Activated T-helper 1 cell treated with anti-CD3 and anti-CD28 coated beads, Interleukin-12 subunit alpha, Interleukin-12 subunit beta, Interleukin-2, Interleukin-4 antibody, amounts not matched to agents 30 ng/mL and 10 ng/mL and 1 ng/mL, durations not matched to agents 14 hours and 24 hours and 36 hours (primary cell): ENCODE measurements at regions not wholly inside any gene's neighbourhood (a gene's known extent, or its start where the extent isn't known, plus 50 kb on each side); places are given as distances from the start of the nearest gene placed in this dataset.

Experiments
- DNase-seq: peaks from one replicate; pipeline ENCODE4 v3.0.0; 2021; ENCODE audit warnings: low spot score
- H3K27ac Mint-ChIP-seq: one replicate; pipeline ENCODE4 v1.8.0; 2021; ENCODE audit warnings: mild to moderate bottlenecking, mixed read lengths
- H3K27me3 Mint-ChIP-seq: one replicate; pipeline ENCODE4 v1.8.0; 2022; ENCODE audit warnings: mild to moderate bottlenecking, moderate library complexity, mixed read lengths; ENCODE audit not compliant: insufficient read depth
- H3K36me3 Mint-ChIP-seq: one replicate; pipeline ENCODE4 v1.8.0; 2021; ENCODE audit warnings: low read depth, mixed read lengths
- H3K4me1 Mint-ChIP-seq: one replicate; pipeline ENCODE4 v1.8.0; 2021; ENCODE audit warnings: low read depth, mixed read lengths
- H3K4me3 Mint-ChIP-seq: one replicate; pipeline ENCODE4 v1.8.0; 2021; ENCODE audit warnings: mild to moderate bottlenecking, moderate library complexity, mixed read lengths
- H3K9me3 Mint-ChIP-seq: one replicate; pipeline ENCODE4 v1.8.0; 2021; ENCODE audit warnings: mixed read lengths
- intact Hi-C: fragments of 100-400 bp; cut with micrococcal nuclease; formaldehyde crosslinking; loops from one replicate; pipeline ENCODE4 v1.15.1; 2024

DNA sequence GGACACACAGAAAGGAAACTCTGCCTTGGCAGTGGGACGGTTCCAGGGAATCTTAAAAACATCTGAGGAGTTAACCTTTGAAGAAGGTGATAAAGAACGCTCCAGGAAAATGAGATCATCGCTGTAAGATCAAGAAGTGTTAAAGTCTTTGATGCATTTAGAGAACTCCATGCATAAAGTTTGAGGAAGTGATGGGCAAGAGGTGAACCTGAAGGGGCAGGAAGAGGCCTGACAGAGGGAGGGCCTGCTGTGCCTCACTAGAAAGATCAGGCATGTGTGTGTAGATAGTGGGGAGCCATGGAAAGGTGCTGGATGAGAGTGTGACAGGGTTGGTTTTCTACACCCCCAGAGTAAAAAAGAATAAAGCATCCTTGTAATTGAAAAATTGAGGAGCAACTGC is 889.2 kb downstream of the MCTP2 start:
- no peak for DNase-seq
- intact Hi-C loops, result no loop called here
- Mint-ChIP-seq H3K27me3 (no peaks in the 10 kb centered on the region), H3K4me1 (no peaks in the 10 kb centered on the region), H3K4me3 (no peak overlapping the region), H3K27ac (no peak overlapping the region), H3K36me3 (no peaks in the 10 kb centered on the region), H3K9me3 (no peaks in the 10 kb centered on the region)

DNA sequence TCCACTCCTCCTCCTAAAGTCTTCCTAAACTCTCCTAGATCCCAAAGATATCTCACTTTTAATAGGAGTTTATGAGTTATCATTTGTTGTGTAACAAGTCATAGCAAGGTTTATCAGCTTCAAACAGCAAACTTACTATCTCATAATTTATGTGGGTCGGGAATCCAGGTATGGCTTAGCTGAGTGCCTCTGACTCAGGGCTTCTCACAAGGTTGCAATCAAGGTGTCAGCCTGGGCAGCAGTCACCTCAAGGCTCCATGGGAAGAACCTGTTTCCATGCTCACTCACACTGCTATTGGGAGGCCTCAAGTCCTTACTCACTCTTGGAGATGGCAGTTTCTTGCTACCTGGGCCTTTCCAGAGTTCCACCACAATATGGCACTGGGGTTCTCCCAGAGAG is 889.8 kb downstream of the MCTP2 start:
- no peaks in the 10 kb centered on the region for H3K27me3 Mint-ChIP-seq
- no peaks in the 10 kb centered on the region for H3K36me3 Mint-ChIP-seq
- intact Hi-C loops, result no loop called here
- DNase-seq, result no peak
- no peaks in the 10 kb centered on the region for H3K9me3 Mint-ChIP-seq
- H3K27ac Mint-ChIP-seq, result no peak overlapping the region
- no peak overlapping the region for H3K4me3 Mint-ChIP-seq
- H3K4me1 Mint-ChIP-seq, result no peaks in the 10 kb centered on the region

DNA sequence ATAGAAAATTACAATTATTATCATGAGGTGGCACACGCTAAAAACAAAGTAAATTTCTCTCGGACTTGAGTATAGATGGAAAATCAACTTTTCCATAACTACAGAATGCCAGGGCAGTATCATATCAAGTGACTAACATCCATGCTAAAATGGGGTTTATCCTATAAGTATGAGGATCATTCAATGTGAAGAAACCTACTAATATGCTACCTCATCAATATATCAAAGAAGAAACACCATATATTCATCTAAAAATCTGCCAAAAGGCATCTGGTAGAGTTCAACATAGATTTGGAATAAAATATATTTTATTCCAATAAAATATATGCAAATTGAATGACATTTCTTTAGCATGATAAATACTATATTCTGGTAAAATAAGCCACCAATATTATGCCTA is 894.4 kb downstream of the MCTP2 start:
- H3K9me3 Mint-ChIP-seq, result no peaks in the 10 kb centered on the region
- H3K4me3 Mint-ChIP-seq, result no peak overlapping the region
- no peak for DNase-seq
- no peaks in the 10 kb centered on the region for H3K36me3 Mint-ChIP-seq
- no peaks in the 10 kb centered on the region for H3K27me3 Mint-ChIP-seq
- H3K4me1 Mint-ChIP-seq, result no peaks in the 10 kb centered on the region
- no peak overlapping the region for H3K27ac Mint-ChIP-seq
- intact Hi-C loops, result no loop called here

DNA sequence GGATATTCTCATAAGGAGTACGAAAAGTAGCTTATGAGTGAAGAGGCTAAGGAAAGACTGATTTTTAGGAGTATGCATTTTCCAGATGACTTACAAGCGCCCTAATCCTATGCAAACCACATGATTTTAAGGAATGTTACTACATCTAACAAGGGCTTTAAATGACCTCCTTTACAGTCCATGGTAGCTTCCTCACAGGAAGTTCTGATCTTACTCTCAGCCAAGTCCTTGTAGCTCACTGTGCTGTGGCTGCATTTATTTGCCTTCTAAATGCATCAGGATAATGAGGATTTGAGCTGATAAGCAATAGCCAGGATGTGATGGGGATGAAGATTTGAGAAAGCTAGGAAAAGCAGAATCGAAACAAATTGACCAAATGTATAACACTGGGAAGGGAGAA is 896.0 kb downstream of the MCTP2 start:
- intact Hi-C loops, result no loop called here
- no peaks in the 10 kb centered on the region for H3K36me3 Mint-ChIP-seq
- H3K9me3 Mint-ChIP-seq, result no peaks in the 10 kb centered on the region

DNA sequence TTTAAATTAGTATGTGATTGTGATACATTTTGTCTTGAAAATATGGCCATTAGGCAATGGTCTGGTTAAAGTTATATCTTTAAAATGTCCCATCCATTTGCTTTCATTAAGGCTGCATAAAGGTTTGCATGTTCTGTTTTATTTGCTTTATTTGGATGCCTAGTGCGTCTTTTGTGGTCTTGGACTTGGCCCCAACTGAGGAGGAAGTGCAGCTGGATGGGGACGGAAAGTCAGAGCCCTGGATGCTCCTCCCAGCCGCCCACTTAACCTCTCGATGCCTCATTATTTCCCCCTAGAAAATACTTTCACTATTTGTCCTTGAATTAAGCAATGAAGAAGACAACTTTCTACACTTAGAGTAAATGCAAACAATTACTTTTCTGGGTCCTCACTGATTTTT is 898.2 kb downstream of the MCTP2 start:
- no peak overlapping the region for H3K27ac Mint-ChIP-seq
- no peaks in the 10 kb centered on the region for H3K4me1 Mint-ChIP-seq
- intact Hi-C loops, result no loop called here
- no peaks in the 10 kb centered on the region for H3K9me3 Mint-ChIP-seq
- no peak overlapping the region for H3K4me3 Mint-ChIP-seq
- H3K36me3 Mint-ChIP-seq, result no peaks in the 10 kb centered on the region
- no peaks in the 10 kb centered on the region for H3K27me3 Mint-ChIP-seq
- no peak for DNase-seq

More for the DNA sequence above, 896.0 kb downstream of the MCTP2 start:
- no peak for DNase-seq
- Mint-ChIP-seq H3K27ac (no peak overlapping the region), H3K4me3 (no peak overlapping the region), H3K27me3 (no peaks in the 10 kb centered on the region), H3K4me1 (no peaks in the 10 kb centered on the region)

DNA sequence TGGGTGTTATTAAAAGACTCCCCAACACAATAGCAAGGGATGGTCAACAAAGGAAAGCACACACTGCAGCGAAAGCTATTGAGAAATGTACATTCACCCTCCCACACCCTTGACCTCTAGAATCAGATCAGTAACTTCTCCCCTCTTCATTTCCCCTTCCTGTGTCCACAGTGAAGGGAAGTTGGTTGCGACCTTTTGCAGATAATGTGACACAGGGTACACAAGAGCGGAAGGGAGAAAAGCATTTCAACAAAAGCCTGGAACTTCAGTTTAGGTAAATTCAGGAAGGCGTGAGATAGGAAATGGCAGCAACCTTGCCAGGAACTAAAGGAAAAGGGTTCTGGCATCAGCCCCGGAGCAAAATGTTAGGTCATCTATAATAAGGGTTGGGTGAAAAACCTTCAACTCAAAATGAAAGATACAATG is 899.8 kb downstream of the MCTP2 start:
- no peaks in the 10 kb centered on the region for H3K36me3 Mint-ChIP-seq
- H3K4me3 Mint-ChIP-seq, result no peak overlapping the region
- no peaks in the 10 kb centered on the region for H3K4me1 Mint-ChIP-seq
- no peak overlapping the region for H3K27ac Mint-ChIP-seq
- intact Hi-C loops, result no loop called here
- no peaks in the 10 kb centered on the region for H3K27me3 Mint-ChIP-seq
- H3K9me3 Mint-ChIP-seq, result no peaks in the 10 kb centered on the region
- no peak for DNase-seq

DNA sequence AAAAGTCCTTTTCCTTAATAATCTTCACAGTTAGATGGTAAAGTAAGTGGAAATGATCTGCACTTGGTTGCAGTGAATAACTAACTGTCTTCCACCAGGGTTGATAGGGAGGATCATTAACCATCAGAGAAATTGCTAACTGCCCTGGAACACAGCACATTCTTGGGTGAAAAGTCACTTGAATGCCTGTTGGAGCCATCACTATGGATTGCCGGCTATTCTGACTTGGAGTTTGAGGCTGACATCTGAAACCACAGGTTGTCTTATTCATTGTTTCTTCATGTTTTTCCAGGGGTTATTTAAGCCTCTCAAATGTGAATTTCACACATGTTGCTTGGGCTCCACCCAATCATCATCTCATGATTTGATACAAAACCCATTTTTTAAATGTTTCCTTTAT is 901.4 kb downstream of the MCTP2 start:
- Mint-ChIP-seq H3K9me3 (no peaks in the 10 kb centered on the region), H3K36me3 (no peaks in the 10 kb centered on the region), H3K4me1 (no peaks in the 10 kb centered on the region), H3K27ac (no peak overlapping the region), H3K27me3 (no peaks in the 10 kb centered on the region), H3K4me3 (no peak overlapping the region)
- no peak for DNase-seq
- intact Hi-C loops, result no loop called here

DNA sequence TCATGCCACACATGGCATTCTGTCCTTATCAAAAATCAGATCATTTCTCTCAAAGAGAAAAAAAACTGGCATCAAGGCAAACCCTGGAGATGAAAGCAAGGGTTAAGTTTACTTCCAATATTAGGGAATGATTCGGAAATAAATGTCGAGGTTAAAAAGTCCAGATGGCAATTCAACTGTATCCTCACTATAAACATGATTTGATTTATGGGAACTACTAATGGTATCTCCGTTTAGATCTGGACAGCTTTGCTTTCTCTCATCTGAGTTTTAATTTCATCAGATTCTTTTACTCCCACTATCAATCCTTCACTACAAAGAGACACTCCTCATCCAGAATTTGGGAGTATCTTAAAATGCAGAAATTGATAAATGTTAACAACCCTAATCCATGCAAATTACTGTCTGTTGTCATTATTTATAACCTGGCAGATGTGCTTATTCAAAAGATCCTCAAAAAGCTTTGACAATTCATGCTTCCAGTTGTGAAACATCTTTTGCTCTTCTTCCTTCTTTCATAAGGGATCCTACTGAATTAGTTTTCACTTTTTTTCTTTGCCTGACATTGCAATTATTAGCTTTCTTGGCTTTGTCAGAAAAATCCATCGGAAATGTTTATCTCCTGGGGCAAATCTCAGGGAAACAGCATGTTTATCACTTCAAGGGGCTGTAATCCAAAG is 903.2 kb downstream of the MCTP2 start:
- Mint-ChIP-seq H3K4me3 (no peak overlapping the region), H3K4me1 (no peaks in the 10 kb centered on the region), H3K36me3 (no peaks in the 10 kb centered on the region), H3K9me3 (no peaks in the 10 kb centered on the region), H3K27me3 (no peaks in the 10 kb centered on the region), H3K27ac (no peak overlapping the region)
- intact Hi-C loops, result no loop called here
- DNase-seq, result no peak

DNA sequence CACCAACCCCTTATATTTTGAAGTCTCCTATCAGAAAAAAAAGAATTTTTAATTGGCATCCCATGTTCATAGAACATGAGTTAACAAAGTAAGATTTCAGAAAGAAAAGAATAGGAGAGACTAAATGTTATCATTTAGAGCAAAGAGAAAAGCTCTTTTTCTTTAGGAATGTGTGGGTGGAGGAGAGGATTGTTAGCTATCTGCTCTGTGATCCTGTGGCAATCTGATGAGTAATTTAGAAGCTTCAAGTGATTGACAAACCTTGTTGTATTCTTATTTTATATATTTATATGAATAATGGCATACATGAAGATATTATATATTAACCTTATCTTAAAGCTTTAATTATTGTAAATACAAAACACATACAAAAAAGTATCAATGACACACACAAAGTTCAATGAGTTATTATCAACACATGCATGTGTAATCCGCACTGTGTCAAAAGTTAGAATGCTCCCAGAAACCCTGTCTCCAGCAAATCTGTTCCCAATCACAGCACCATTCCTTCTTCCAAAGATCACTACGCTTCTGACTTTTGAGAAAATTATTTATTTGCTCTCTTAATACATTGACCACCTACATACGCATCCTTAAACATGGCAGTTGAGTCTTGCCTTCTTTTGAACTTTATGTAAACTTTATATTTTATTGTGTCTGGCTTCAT is 907.4 kb downstream of the MCTP2 start:
- Mint-ChIP-seq H3K27me3 (no peaks in the 10 kb centered on the region), H3K4me1 (no peaks in the 10 kb centered on the region), H3K36me3 (no peaks in the 10 kb centered on the region), H3K4me3 (no peak overlapping the region), H3K9me3 (no peaks in the 10 kb centered on the region), H3K27ac (no peak overlapping the region)
- DNase-seq, result no peak
- intact Hi-C loops, result no loop called here

DNA sequence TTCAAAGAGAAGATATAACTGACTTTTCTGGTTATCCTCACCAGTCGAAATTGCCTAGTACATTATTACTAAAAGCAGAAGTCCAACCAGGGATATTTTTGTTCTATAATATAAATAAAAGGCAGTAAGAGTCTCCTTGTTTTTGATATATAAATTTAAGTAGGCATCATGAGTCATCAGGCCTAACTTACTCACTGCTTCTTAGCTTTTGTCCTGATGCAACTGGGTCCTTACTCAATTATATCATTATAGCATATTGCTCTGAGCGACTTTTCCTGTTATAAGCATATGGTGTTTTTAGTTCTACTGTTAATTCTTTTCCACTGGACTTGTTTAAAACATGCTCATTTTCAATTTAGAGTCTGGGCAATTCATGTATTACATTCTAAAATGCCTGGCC is 910.1 kb downstream of the MCTP2 start:
- H3K4me1 Mint-ChIP-seq, result no peaks in the 10 kb centered on the region
- no peak overlapping the region for H3K4me3 Mint-ChIP-seq
- DNase-seq, result no peak

DNA sequence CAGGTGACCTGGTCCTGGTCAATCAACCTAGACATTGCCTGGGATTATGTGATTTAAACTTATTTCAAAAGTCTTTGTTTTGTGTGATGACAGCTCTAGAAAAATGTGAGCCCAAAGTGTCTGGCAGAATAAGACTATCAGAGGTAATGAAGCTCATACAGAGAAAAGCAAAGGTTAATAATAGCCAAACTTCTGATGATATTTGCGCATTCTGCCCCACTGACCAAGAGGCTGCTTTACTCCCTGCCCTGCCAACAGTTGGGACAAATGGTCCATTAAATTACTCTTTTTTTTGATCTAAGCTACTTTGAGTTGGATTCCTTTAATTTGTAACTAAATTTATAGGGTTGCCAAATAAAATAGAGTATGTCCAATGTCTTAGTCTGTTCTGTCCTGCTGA is 911.2 kb downstream of the MCTP2 start:
- Mint-ChIP-seq H3K36me3 (no peaks in the 10 kb centered on the region), H3K9me3 (no peaks in the 10 kb centered on the region), H3K4me3 (no peak overlapping the region), H3K4me1 (no peaks in the 10 kb centered on the region), H3K27me3 (no peaks in the 10 kb centered on the region), H3K27ac (no peak overlapping the region)
- DNase-seq, result no peak
- intact Hi-C loops, result no loop called here

More for the DNA sequence above, 910.1 kb downstream of the MCTP2 start:
- H3K27me3 Mint-ChIP-seq, result no peaks in the 10 kb centered on the region
- H3K36me3 Mint-ChIP-seq, result no peaks in the 10 kb centered on the region
- H3K9me3 Mint-ChIP-seq, result no peaks in the 10 kb centered on the region
- intact Hi-C loops, result no loop called here
- H3K27ac Mint-ChIP-seq, result no peak overlapping the region

DNA sequence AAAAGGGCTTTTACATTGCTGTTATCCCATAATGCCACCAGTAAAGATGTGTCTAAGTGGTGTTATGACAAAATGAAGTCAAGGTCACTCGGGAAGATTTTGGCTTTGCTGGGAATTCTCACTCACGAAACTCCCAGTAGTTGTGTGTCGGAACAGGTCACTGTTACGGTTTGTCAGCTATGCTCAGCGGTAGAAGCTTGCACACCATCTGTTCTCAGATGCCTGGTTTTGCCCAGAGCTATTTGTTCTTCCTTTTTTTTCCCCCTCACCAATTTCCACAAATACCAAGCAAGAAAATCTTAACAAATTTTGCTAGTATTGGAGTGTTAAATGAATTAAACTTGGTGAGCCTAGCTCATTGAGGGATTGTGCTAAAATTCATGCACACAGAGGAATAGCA is 915.1 kb downstream of the MCTP2 start:
- Mint-ChIP-seq H3K4me1 (no peaks in the 10 kb centered on the region), H3K9me3 (no peaks in the 10 kb centered on the region), H3K27ac (no peak overlapping the region), H3K4me3 (no peak overlapping the region), H3K36me3 (no peaks in the 10 kb centered on the region), H3K27me3 (no peaks in the 10 kb centered on the region)
- intact Hi-C loops, result no loop called here
- DNase-seq, result no peak

DNA sequence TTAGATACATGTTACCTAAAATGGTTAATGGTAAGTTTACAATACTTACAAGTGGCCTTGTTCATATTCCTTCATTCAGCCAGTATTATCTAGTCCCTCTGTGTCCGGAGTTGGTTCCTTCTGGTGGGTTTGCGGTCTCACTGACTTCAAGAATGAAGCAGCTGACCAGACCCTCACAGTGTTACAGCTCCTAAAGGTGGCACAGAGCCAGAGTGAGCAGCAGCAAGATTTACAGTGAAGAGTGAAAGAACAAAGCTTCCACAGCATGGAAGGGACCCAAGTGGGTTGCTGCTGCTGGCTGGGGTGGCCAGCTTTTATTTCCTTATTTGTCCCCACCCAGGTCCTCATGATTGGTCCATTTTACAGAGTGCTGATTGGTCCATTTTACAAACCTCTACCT is 916.8 kb downstream of the MCTP2 start:
- DNase-seq, result no peak
- Mint-ChIP-seq H3K9me3 (peaks cover 4% of the 10 kb centered on the region), H3K36me3 (no peaks in the 10 kb centered on the region), H3K27ac (no peak overlapping the region), H3K4me1 (no peaks in the 10 kb centered on the region), H3K27me3 (no peaks in the 10 kb centered on the region), H3K4me3 (no peak overlapping the region)
- intact Hi-C loops, result no loop called here

DNA sequence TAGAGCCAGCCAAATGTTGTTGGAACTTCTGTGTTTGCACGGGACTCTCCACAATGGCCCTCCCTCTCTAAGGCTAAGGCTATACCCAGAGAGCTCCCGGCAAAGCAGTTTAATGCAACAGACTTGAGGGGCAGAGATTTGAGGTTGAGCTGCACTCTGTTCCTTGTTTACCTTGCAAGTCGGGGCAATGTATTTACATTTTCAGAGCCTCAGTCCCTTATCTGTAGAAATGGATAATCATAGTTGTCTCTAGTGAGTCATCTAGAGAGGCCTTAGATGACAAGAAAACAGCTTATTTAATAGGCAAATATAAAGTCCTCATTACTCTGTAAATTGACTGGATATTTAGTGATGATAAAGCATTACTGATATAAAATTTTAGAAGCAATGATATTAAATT is 917.7 kb downstream of the MCTP2 start:
- peaks cover 4% of the 10 kb centered on the region for H3K9me3 Mint-ChIP-seq
- H3K27ac Mint-ChIP-seq, result no peak overlapping the region
- intact Hi-C loops, result no loop called here
- no peaks in the 10 kb centered on the region for H3K36me3 Mint-ChIP-seq
- DNase-seq, result no peak
- H3K4me1 Mint-ChIP-seq, result no peaks in the 10 kb centered on the region
- no peak overlapping the region for H3K4me3 Mint-ChIP-seq
- H3K27me3 Mint-ChIP-seq, result no peaks in the 10 kb centered on the region
